Right ventricle myocardium superior (tissue), 1 donor: ENCODE measurements at regions not wholly inside any gene's neighbourhood (a gene's known extent, or its start where the extent isn't known, plus 50 kb on each side); places are given as distances from the start of the nearest gene placed in this dataset.

ENCODE experiments used
- ATAC-seq: fragments of 200-7000 bp; cut with Tn5 transposase; one replicate; pipeline ENCODE4 v1.9.1; 2020; ENCODE audit warnings: mild to moderate bottlenecking; ENCODE audit not compliant: poor library complexity
- DNase-seq: peaks from one replicate; pipeline ENCODE4 v3.0.0-alpha.2; 2020
- intact Hi-C: fragments of 100-400 bp; cut with DNase I; formaldehyde crosslinking; loops from one replicate; pipeline ENCODE4 v1.11.2; 2022
- donor health status: DM: no; HTN: yes; CAD: no; lungs with severe emphysema.

DNA sequence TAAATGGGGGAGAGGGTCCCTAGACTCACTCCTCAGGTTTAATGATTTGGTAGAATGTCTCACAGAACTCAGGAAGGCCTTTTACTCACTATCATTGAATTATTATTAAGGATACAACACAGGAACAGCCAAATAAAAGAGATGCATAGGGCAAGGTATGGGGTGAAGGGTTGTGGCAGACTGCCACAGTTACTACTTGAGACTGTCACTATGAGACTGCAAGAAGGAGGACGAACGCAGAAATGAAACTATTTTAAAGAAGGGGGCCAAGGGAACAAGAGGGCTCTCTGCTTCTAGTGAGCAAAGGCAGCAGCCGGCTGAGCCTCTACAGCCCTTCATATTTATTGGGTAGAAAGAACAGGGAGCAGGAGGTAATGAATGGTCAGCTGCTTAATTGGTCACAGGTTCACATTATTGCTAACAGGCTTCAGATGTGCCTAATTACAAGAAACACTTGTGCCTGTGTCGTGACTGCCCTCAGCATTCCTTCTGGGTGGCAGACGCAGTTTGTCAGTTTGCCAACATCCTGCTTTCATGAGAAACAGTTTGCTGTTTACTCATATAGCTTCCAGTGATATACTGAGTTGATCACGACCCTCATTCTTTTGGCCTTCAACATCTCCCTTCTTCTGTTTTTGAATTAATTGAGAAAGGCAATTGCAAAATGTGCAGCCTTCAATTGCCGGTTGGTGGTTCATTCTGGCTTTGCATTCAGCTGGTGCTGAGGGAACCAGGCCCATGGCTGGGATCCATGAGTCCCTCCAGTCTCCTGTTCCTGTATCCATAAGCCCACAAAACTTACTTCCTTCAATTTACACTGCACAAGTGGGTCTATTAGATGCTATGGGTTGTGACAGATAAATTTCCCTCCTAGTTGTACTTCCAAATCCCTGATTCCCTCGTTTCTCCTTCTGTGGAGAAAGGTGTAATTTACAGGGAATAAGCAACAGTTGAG lies 82.8 kb upstream of the PLEKHG7 start:
- intact Hi-C loops: no loop called here
- no peak for ATAC-seq
- no peak for DNase-seq

DNA sequence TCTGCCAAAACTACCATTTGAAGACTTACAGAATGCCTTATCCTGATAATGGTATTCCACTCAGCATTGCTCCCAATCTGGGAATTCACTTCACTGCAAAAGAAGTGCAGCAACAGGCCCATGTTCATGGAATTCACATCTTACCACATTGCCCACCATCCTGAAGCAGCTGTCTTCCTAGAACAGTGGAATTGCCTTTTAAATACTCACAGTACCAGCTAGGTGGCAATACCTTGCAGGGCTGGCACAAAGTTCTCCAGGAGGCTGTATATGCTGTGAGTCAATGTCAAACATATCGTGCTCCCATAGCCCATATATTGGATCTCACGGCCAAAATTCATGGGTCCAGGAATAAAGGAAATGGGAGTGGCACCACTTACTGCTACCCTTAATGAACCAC lies 83.8 kb upstream of the PLEKHG7 start:
- intact Hi-C loops: no loop called here
- no peak for ATAC-seq
- no peak for DNase-seq

DNA sequence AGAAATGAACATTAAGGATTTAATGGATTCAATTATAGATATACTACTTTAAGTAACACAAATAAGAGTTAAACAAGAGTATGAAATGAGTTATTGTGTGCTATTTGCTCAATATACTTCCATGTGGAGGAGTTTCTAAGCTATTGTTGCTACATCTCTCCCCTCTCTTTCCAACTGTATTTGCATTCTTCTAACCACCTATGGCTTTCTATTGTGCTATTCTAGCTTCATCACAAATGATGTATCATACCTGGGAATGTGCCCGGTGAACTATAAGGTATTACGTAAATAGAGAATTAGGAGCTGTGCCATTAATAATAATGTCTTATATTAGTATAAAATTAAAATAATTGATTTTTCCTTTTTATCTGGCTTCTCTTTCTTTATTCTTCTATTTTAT lies 87.1 kb upstream of the PLEKHG7 start:
- ATAC-seq (no peak), DNase-seq (no peak)
- intact Hi-C loops: no loop called here

DNA sequence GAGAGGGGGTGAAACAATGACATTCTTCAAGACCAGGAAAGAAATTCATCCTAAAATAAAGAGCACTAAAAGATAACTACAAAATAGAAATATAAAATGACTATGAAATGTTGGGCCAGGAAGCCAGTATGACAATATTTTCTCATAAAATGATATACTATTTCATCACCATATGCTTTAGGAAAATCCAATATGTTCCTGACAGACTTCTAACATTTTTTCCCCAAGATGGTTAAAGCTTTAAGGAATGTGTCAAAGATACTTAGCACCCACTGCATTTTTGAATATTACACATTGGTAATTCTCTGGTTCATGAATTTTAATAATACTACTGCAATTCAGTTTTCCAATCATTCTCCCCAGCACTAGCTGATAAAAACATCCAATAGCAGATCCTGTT lies 87.7 kb upstream of the PLEKHG7 start:
- intact Hi-C loops: no loop called here
- ATAC-seq (no peak), DNase-seq (no peak)

DNA sequence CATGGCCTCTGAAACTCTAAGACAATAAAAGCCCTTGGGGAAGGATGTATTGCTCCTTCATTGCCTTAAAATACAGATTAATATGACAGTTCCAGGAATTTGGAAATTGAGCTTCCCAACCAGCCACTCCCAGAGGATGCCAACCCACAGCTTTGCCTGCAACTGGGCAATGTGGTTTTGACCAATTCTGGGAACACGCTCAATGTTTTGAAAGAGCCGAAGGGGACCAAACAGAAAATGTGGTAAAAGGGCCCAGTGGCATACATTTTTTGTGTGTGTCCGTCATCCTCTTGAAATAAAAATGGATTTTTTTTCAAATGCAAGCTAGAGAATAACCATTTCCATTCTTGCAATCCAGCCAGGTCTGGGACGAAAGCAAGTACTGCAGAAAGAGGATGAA lies 88.3 kb upstream of the PLEKHG7 start:
- intact Hi-C loops: no loop called here
- ATAC-seq (no peak), DNase-seq (no peak)

DNA sequence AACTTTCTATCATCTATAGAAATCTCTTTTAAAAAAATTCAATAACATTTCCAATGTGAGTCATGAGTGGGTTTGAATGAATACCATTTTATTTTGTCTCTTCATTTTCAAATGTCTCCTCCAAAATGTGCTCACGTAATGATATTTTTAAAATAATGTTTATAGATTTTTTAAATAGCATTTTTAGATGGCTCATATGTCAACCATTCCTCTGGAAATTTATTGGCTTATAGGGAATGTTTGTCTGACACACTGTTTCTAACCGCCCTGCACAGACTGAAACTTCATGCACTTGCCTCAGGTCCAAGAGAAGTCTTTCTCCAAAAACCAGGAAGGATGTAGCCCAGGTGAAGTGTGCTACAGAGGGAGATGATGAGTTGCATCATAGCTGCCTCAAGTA lies 88.8 kb upstream of the PLEKHG7 start:
- intact Hi-C loops: no loop called here
- ATAC-seq: no peak
- DNase-seq: no peak

DNA sequence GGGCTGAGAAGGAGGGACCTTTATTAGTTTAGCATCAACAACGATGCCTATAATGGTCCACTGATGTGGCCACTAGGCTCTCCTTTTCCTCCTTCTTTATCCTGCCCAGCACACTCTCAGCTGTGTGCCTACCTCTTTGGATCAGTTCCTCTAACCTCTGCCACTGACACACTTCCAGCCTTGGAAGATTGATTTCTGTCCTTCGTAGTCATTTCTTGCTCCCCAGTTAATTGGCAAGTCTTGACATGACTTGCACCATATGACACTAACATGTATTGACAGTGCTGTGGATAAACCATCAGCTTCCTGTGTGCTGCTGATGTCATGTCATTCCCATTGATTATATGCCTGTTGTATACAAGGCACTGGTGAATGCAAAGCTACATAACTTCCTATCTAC lies 90.2 kb upstream of the PLEKHG7 start:
- ATAC-seq (no peak), DNase-seq (no peak)
- intact Hi-C loops: no loop called here

DNA sequence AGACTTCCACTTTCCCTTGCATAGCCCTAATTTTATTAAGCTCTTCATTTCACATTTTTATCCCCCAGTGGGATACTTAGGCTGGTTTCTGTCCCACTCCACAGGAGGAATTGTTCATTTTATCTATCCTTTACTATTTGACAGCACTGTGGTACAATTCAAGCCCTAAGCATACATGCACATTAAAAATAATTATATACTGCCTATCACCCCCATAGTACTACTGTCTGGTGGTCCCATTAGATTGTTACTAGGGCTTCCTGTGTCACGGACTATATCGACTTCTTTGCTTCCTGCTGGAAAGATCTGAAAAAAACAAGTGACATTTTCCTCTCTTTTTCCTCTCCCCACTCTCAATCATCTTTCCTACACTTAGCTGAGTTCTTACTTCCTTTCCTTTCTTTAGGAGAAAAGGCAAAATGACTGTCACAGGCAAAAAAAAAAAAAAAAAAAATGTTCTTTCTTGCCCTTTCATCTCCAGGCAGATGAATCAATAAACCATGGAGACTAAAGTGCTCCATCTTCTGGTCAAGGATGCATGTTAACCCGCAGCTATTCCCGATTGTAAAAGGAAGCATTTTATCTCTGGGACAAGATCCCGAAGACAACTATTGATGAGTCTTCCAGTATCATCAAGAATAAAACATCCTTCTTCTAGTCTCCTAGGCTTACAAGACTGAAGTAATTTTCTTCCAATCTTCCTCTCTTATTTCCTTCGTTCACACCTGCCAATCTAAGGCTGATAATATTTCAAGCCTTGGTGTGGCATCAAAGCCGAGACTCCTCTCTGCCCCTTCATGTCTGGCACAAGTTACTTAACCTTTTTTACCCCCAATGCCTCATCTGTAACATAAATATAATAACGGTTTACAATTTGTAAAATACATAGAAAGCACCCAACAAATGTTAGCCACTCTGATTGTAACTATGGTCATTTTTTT lies 94.4 kb upstream of the PLEKHG7 start:
- intact Hi-C loops: no loop called here
- ATAC-seq (peak; percentile 60), DNase-seq (no peak)

DNA sequence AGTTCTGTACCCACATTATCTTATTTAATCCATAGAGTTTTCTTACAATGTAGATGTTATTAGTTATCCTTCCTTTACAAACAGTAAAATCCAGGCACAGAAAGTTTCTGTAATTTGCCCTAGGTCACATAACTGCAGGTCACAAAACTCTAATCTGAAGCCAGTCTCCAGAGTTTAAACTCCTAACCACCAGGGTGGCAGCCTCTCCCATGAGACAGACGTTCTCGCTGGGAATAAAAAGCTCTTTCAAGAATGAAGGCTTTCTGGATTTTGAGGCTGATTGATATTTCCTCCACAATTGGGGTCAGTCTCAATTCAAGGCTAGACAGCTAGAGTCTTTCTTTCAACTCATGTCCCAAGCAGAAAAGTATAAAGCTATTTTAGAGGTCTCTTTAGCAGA lies 95.8 kb upstream of the PLEKHG7 start:
- DNase-seq (no peak), ATAC-seq (no peak)
- intact Hi-C loops: no loop called here

DNA sequence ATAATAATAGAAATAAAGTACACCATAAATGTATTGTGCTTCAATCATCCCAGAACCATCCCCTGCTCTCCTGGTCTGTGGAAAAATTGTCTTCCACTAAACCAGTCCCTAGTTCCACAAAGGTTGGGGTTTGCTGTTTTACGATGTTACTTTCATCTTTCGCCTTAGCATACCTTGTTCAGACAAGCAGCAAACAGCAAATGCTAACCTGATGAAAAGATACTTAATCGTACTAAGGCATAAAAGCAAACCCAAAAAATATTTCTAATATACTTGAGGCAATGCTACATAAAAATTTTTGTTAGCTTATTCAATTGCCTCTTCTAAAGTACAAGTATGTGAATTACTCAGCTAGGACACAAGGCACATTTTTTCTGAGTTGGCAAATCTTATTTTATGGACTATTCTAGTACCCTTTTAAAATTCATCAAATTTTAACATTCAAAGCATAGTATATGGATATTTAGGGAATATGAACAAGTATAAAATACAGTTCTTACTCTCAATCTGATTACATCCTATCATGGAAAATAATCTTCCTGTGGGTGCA lies 97.1 kb upstream of the PLEKHG7 start:
- intact Hi-C loops: no loop called here
- no peak for DNase-seq
- ATAC-seq: no peak

DNA sequence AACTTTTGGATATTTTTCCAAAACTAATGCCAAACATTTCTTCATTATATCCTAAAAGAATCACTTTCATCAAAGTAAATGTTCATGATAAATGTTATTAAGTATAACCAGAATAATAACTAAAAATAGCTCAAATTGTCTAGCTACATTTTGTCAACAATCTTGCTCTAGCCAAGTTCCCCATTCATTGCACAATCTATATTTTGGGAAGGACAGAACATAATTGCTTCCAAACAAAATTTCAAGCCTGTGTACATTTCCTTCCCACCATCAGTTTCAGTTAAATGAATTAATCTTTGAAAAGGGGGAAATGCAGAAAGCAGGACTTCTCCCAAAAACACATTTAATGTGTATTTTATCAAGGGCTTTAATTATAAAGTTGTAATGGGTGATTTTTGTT lies 98.0 kb upstream of the PLEKHG7 start:
- DNase-seq (no peak), ATAC-seq (peak; percentile 46)
- intact Hi-C loops: no loop called here

DNA sequence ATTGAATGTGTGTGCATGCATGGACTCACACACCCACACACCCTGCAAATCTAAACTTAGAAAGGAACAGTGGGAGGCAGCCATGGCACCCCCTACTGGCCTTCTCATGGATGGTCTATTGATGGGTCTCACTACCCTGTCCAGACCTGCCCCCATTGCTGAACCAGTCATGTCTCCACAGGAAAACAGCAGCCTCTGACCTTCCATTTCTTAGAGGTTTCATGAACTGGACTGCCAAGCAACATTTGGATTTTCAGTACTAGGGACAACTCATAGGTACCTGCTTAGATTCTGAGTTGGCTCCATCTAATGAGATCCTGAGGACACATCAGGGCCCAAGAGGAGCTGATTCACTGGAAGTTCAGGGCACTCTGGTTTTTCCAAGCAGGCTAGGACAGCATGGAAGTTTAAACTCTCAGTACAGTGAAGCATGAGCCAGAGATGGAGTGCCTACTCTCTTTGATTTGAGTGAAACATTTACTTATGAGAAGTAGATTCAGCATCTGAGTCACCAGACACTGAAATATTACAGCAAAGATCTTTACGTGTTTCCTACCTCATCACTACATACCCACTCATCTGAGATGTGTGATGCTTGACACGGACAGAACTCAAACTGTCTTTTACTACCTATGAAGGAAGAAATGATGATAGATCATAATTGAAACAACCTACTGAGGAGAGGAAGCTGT lies 98.9 kb upstream of the PLEKHG7 start:
- ATAC-seq (no peak), DNase-seq (no peak)
- intact Hi-C loops: no loop called here

DNA sequence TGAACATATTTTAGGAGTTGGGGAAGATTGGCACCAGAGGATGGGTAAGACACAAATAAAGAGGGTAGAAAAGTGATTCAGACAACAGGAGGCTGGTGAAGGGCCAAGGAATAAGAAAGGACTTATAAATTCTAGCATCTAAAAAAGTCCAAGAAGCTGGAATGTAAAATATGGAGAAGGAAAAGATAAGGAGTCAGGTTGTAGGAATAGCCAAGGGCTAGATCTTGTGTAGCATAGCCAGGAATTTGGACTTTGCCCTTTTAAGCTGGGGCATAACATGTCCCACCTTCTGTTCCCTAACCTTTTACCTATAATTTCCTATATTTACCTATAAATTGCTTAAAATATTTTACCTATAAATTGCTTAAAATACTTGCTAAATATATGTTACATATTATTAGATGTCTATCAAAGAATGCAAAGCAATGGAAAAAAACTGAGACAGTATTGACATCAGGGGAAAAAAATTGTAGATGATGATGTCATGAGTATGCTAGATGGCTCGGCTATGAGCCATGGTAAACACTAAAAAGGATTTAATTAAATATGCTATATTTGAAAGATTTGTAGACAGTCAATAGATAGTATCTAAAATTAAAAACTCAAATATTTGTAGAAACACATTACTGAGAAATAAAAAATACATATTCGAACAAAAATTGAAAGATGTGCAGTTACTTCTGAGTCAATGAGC lies 99.7 kb upstream of the PLEKHG7 start:
- ATAC-seq (no peak), DNase-seq (no peak)
- intact Hi-C loops: no loop called here

DNA sequence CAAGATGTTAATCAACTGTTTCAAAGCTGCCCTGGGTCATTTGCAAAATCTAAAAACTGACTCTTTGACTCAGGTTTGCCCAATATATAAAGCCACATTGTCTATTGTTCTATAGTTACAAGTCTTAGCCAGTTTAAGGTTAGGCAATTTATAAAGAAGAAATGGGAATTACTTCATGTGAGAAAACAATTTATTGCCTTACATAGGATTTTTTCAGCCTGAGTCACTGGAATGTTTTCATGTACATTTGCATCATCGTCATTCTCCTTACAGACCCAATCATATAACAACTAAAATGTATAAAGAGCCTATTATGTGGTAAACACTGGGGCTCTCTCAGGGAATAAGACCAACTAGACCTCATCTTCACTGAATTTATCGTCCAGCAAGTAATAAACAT lies 100.3 kb upstream of the PLEKHG7 start:
- no peak for ATAC-seq
- intact Hi-C loops: no loop called here
- DNase-seq: no peak

DNA sequence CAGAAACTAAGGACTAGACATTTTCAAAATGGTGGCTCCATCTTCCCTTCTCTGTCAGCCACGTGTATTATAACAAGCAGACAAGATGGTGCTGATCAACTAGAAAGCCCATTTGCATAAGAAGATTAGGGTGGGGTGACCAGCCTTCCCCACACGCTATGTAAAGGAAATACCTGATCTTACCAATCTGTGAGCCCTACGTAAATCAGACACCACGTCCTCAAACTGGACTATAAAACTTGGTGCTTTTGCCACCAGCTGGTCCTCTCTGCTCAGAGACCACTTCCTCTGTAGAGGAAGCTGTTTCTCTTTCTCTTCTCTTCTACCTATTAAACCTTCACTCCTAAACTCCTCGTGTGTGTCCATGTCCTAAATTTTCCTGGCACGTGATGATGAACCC lies 101.1 kb upstream of the PLEKHG7 start:
- DNase-seq (no peak), ATAC-seq (no peak)
- intact Hi-C loops: no loop called here

DNA sequence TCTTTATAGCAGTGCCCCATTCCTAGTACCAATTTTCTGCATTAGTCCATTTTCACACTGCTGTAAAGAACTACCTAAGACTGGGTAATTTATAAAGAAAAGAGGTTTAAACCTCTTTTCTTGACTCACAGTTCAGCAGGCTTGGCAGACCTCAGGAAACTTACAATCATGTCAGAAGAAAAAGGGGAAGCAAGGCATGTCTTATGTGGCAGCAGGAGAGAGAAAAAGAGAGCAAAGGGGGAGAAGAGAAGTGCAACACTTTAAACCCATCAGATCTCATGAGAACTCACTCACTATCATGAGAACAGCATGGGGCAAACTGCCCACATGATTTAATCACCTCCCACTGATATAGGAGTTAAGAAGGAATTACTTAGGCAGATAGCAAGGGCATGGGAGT lies 101.6 kb upstream of the PLEKHG7 start:
- DNase-seq: no peak
- ATAC-seq: no peak
- intact Hi-C loops: no loop called here

DNA sequence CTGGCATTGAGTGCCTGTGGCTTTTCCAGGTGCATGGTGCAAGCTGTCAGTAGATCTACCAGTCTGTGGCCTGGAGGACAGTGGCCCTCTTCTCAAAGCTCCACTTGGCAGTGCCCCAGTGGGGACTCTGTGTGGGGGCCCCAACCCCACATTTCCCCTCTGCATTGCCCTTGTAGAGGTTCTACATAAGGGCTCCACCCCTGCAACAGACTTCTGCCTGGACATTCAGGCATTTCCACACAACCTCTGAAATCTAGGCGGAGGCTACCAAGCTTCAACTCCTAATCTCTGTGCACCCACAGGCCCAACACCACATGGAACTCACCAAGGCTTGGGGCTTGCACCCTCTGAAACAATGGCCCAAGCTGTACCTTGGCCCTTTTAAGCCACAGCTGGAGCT lies 102.7 kb upstream of the PLEKHG7 start:
- intact Hi-C loops: no loop called here
- ATAC-seq (no peak), DNase-seq (no peak)

DNA sequence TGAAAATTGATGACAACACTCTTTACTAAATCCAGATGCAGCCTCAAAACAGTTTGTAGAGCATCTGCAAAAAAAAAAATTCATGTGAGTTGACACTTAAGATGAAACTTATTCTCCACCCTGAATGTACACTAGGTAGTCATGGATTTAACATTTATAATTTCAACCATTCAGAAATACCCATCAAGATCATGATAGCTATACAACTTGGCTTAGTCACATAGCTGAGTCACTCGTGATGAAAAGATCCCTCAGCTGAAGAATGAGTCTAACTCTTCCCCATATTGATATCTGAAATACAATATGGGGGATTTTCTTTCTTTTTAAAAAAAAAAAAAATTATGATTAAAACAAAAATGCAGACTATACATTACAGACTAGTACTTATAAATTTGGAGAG lies 104.8 kb upstream of the PLEKHG7 start:
- ATAC-seq: no peak
- DNase-seq: no peak
- intact Hi-C loops: no loop called here

DNA sequence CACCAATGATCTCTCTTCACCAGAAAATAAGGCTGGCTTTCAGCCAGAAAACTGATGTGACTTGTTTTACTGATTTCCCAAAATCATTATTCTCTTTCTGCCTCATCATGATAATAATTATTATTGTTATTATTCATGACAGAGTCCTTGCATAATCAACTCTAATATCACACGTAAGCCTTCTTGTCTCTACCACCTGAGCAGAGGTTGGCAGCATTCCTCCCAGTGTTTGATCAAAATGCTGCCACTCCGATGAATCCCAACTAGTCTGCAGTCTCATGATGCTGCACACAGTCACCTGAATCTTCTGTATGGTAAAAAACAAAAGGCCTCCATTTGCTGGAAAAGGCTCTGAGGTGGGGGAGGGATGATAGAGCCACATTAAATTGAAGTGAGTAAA lies 105.7 kb upstream of the PLEKHG7 start:
- ATAC-seq (no peak), DNase-seq (no peak)
- intact Hi-C loops: no loop called here
